SU-DHL-6 (cell line): ENCODE measurements at regions not wholly inside any gene's neighbourhood (a gene's known extent, or its start where the extent isn't known, plus 50 kb on each side); places are given as distances from the start of the nearest gene placed in this dataset.

Experiments used
- H2AFZ ChIP-seq: fragments of 200-600 bp; sonication (generic); 2 replicates; pipeline ENCODE4 v1.6.1; 2014; ENCODE audit warnings: low read depth, mild to moderate bottlenecking, moderate library complexity, mixed read lengths, antibody characterized with exemption, low read length; ENCODE audit not compliant: severe bottlenecking
- H3F3A ChIP-seq: fragments of 200-600 bp; shearing (Covaris generic); 2 replicates; pipeline ENCODE4 v1.6.0; 2016; ENCODE audit warnings: antibody characterized with exemption, mild to moderate bottlenecking; ENCODE audit not compliant: insufficient read depth
- H3K27ac ChIP-seq: fragments of 200-600 bp; sonication (generic); 2 replicates; pipeline ENCODE4 v1.5.1; 2016; ENCODE audit warnings: low read depth, mild to moderate bottlenecking, low read length, moderate library complexity, mixed read lengths
- H3K27me3 ChIP-seq: fragments of 200-600 bp; sonication (generic), shearing (Covaris generic); 2 replicates; pipeline ENCODE4 v1.6.0; 2014; ENCODE audit warnings: mild to moderate bottlenecking, low read length
- H3K36me3 ChIP-seq: fragments of 200-600 bp; sonication (generic); 2 replicates; pipeline ENCODE4 v1.6.1; 2014; ENCODE audit warnings: mild to moderate bottlenecking, low read length, mixed read lengths
- H3K4me2 ChIP-seq: fragments of 300-600, 200-600 bp; shearing (Covaris generic), sonication (generic); 2 replicates; pipeline ENCODE4 v1.6.0; 2014; ENCODE audit warnings: low read length, low read depth, mild to moderate bottlenecking; ENCODE audit not compliant: poor library complexity, severe bottlenecking
- H3K4me3 ChIP-seq: fragments of 200-600 bp; sonication (generic); 2 replicates; pipeline ENCODE4 v1.5.1; 2014; ENCODE audit warnings: antibody characterized with exemption, low read length, mild to moderate bottlenecking, mixed read lengths; ENCODE audit not compliant: insufficient read depth, poor library complexity, severe bottlenecking
- H3K79me2 ChIP-seq: fragments of 200-600 bp; sonication (generic); 2 replicates; pipeline ENCODE4 v1.6.1; 2014; ENCODE audit warnings: mild to moderate bottlenecking, low read length, moderate library complexity; ENCODE audit not compliant: insufficient read depth
- H3K9ac ChIP-seq: fragments of 200-600 bp; sonication (generic); 2 replicates; pipeline ENCODE4 v1.7.0; 2014; ENCODE audit warnings: mild to moderate bottlenecking, low read length
- H3K9me2 ChIP-seq: fragments of 200-600 bp; sonication (generic); replicated peaks from 2 replicates; pipeline ENCODE4 v1.6.1; 2014; ENCODE audit warnings: low read length; ENCODE audit not compliant: insufficient read depth
- H3K9me3 ChIP-seq: fragments of 200-600 bp; sonication (generic); 2 replicates; pipeline ENCODE4 v1.6.1; 2014; ENCODE audit warnings: low read length, mixed read lengths; ENCODE audit not compliant: insufficient read depth
- H4K20me1 ChIP-seq: fragments of 200-600 bp; sonication (generic); 2 replicates; pipeline ENCODE4 v1.6.1; 2014; ENCODE audit warnings: low read depth, mild to moderate bottlenecking, antibody characterized with exemption, low read length, moderate library complexity, mixed read lengths
- CTCF ChIP-seq: fragments of 200-600 bp; sonication (generic); IDR thresholded peaks from one replicate; pipeline ENCODE4 v1.5.1; 2017; ENCODE audit warnings: antibody characterized with exemption, mild to moderate bottlenecking, low read length, moderate library complexity; ENCODE audit not compliant: insufficient read depth, poor library complexity, severe bottlenecking
- EZH2phosphoT487 ChIP-seq: fragments of 200-600 bp; sonication (generic), shearing (Covaris generic); conservative IDR thresholded peaks from 2 replicates; pipeline ENCODE4 v1.6.1; 2018; ENCODE audit warnings: mild to moderate bottlenecking, antibody characterized with exemption, low read length, moderate library complexity, mixed read lengths

GRCh38 chr10:78301891-78302738 lies 268.5 kb downstream of the RPS24 start:
- Histone ChIP-seq H3K27ac (peak overlapping the region; percentile 62), H3K4me2 (peak overlapping the region; percentile 72), H4K20me1 (no peaks in the 10 kb centered on the region), H3K9me3 (peaks cover 7% of the 10 kb centered on the region; the same call in 1 of the 2 replicates), H3F3A (peaks cover 8% of the 10 kb centered on the region; the same call in 1 of the 2 replicates), H2AFZ (peak overlapping the region; percentile 86), H3K79me2 (no peaks in the 10 kb centered on the region), H3K9ac (peak overlapping the region; percentile 61), H3K4me3 (peak overlapping the region; percentile 53), H3K9me2 (no peaks in the 10 kb centered on the region), H3K27me3 (no peaks in the 10 kb centered on the region), H3K36me3 (no peaks in the 10 kb centered on the region)
- TF ChIP-seq CTCF (no peak), EZH2phosphoT487 (no peak)

- Histone ChIP-seq H3K9ac (peak overlapping the region; percentile 61), H3K4me2 (peak overlapping the region; percentile 72), H3K79me2 (no peaks in the 10 kb centered on the region), H3K27me3 (no peaks in the 10 kb centered on the region), H4K20me1 (no peaks in the 10 kb centered on the region), H3K36me3 (no peaks in the 10 kb centered on the region), H3K9me3 (peaks cover 7% of the 10 kb centered on the region; the same call in 1 of the 2 replicates), H3K9me2 (no peaks in the 10 kb centered on the region), H3F3A (peaks cover 8% of the 10 kb centered on the region; the same call in 1 of the 2 replicates), H3K4me3 (peak overlapping the region; percentile 53), H3K27ac (peak overlapping the region; percentile 62), H2AFZ (peak overlapping the region; percentile 86)
- TF ChIP-seq CTCF (no peak), EZH2phosphoT487 (no peak)
These were observed 269.0 kb downstream of the RPS24 start for GRCh38 chr10:78302739-78302988.

- Histone ChIP-seq H4K20me1 (no peaks in the 10 kb centered on the region), H3K79me2 (no peaks in the 10 kb centered on the region), H3K27ac (peak overlapping the region; percentile 62), H3K4me2 (peak overlapping the region; percentile 72), H3K9me2 (no peaks in the 10 kb centered on the region), H3F3A (peaks cover 8% of the 10 kb centered on the region; the same call in 1 of the 2 replicates), H3K4me3 (peak overlapping the region; percentile 53), H3K27me3 (no peaks in the 10 kb centered on the region), H2AFZ (peak overlapping the region; percentile 86), H3K36me3 (no peaks in the 10 kb centered on the region), H3K9ac (peak overlapping the region; percentile 61), H3K9me3 (peaks cover 7% of the 10 kb centered on the region; the same call in 1 of the 2 replicates)
- TF ChIP-seq CTCF (peak; percentile 41), EZH2phosphoT487 (no peak)
These were observed 269.6 kb downstream of the RPS24 start for GRCh38 chr10:78302989-78303854.
